Adipocyte (in vitro differentiated cells): ENCODE measurements at regions not wholly inside any gene's neighbourhood (a gene's known extent, or its start where the extent isn't known, plus 50 kb on each side); places are given as distances from the start of the nearest gene placed in this dataset.
"Not testable (repeated sequence)": the region's sequence is repeated elsewhere in the genome, so short reads cannot be mapped to it uniquely, and the experiment has no call there.

ENCODE experiments used
- DNase-seq: peaks from one replicate; pipeline ENCODE4 v3.0.0-alpha.2; 2015; ENCODE audit warnings: low read depth
- H3K27me3 ChIP-seq: replicated peaks from 2 replicates; pipeline ENCODE4 v1.7.0; 2013; ENCODE audit warnings: mild to moderate bottlenecking, low read length, moderate library complexity; ENCODE audit not compliant: control insufficient read depth, insufficient read depth
- H3K36me3 ChIP-seq: 2 replicates; pipeline ENCODE4 v1.7.0; 2013; ENCODE audit warnings: low read length, mild to moderate bottlenecking, moderate library complexity; ENCODE audit not compliant: control insufficient read depth, insufficient read depth, severe bottlenecking
- H3K4me1 ChIP-seq: 2 replicates; pipeline ENCODE4 v1.7.0; 2013; ENCODE audit warnings: mild to moderate bottlenecking, low read length, moderate library complexity; ENCODE audit not compliant: control insufficient read depth, insufficient read depth
- H3K4me3 ChIP-seq: 2 replicates; pipeline ENCODE4 v1.7.0; 2013; ENCODE audit warnings: mild to moderate bottlenecking, low read length, moderate library complexity
- H3K9ac ChIP-seq: 2 replicates; pipeline ENCODE4 v1.7.0; 2013; ENCODE audit warnings: mild to moderate bottlenecking, low read length, moderate library complexity
- H3K9me3 ChIP-seq: 2 replicates; pipeline ENCODE4 v1.7.0; 2013; ENCODE audit warnings: mild to moderate bottlenecking, low read length, moderate library complexity; ENCODE audit not compliant: control insufficient read depth

GRCh38 chr15:101876031-101876430, 64.0 kb downstream of the OR4F15 start:
- not testable (repeated sequence) for H3K9me3 ChIP-seq, H3K36me3 ChIP-seq, H3K9ac ChIP-seq, H3K4me3 ChIP-seq, H3K27me3 ChIP-seq, DNase-seq, H3K4me1 ChIP-seq

- H3K4me3 ChIP-seq, H3K27me3 ChIP-seq, H3K9ac ChIP-seq, H3K4me1 ChIP-seq, H3K9me3 ChIP-seq, H3K36me3 ChIP-seq: not testable (repeated sequence)
- peak; percentile 15 for DNase-seq
These were observed 65.6 kb downstream of the OR4F15 start for GRCh38 chr15:101877649-101878048.

GRCh38 chr15:101912349-101913287, 100.6 kb downstream of the OR4F15 start:
- not testable (repeated sequence) for H3K9ac ChIP-seq, DNase-seq, H3K36me3 ChIP-seq, H3K27me3 ChIP-seq, H3K4me3 ChIP-seq, H3K4me1 ChIP-seq, H3K9me3 ChIP-seq

GRCh38 chr15:101924554-101924953, 112.6 kb downstream of the OR4F15 start:
- not testable (repeated sequence) for H3K4me3 ChIP-seq, H3K9ac ChIP-seq, H3K9me3 ChIP-seq, H3K36me3 ChIP-seq, DNase-seq, H3K4me1 ChIP-seq, H3K27me3 ChIP-seq

GRCh38 chr15:101934506-101934905, 122.5 kb downstream of the OR4F15 start:
- H3K9ac ChIP-seq, H3K36me3 ChIP-seq, DNase-seq, H3K4me3 ChIP-seq, H3K27me3 ChIP-seq, H3K4me1 ChIP-seq, H3K9me3 ChIP-seq: not testable (repeated sequence)

- H3K27me3 ChIP-seq, H3K4me1 ChIP-seq, DNase-seq, H3K4me3 ChIP-seq, H3K9ac ChIP-seq, H3K9me3 ChIP-seq, H3K36me3 ChIP-seq: not testable (repeated sequence)
These were observed 125.4 kb downstream of the OR4F15 start for GRCh38 chr15:101937362-101937761.

- not testable (repeated sequence) for DNase-seq, H3K27me3 ChIP-seq, H3K4me3 ChIP-seq, H3K9ac ChIP-seq, H3K4me1 ChIP-seq, H3K9me3 ChIP-seq, H3K36me3 ChIP-seq
These were observed 126.6 kb downstream of the OR4F15 start for GRCh38 chr15:101938555-101938954.

GRCh38 chr15:101945896-101946295, 133.9 kb downstream of the OR4F15 start:
- DNase-seq, H3K4me1 ChIP-seq, H3K9me3 ChIP-seq, H3K4me3 ChIP-seq, H3K27me3 ChIP-seq, H3K36me3 ChIP-seq, H3K9ac ChIP-seq: not testable (repeated sequence)

- not testable (repeated sequence) for H3K36me3 ChIP-seq, H3K9me3 ChIP-seq, H3K9ac ChIP-seq, H3K4me1 ChIP-seq, H3K4me3 ChIP-seq, DNase-seq, H3K27me3 ChIP-seq
These were observed 136.5 kb downstream of the OR4F15 start for GRCh38 chr15:101948491-101949010.

GRCh38 chr15:101949380-101950065, 137.5 kb downstream of the OR4F15 start:
- H3K4me1 ChIP-seq, DNase-seq, H3K36me3 ChIP-seq, H3K27me3 ChIP-seq, H3K4me3 ChIP-seq, H3K9ac ChIP-seq, H3K9me3 ChIP-seq: not testable (repeated sequence)

GRCh38 chr15:101953993-101954392, 142.0 kb downstream of the OR4F15 start:
- not testable (repeated sequence) for H3K9me3 ChIP-seq, H3K36me3 ChIP-seq, DNase-seq

More at GRCh38 chr15:101953993-101954392, 142.0 kb downstream of the OR4F15 start:
- H3K4me3 ChIP-seq, H3K4me1 ChIP-seq, H3K9ac ChIP-seq, H3K27me3 ChIP-seq: not testable (repeated sequence)
